HepG2 (cell line): ENCODE measurements at regions not wholly inside any gene's neighbourhood (a gene's known extent, or its start where the extent isn't known, plus 50 kb on each side); places are given as distances from the start of the nearest gene placed in this dataset.

Source experiments
- ATAC-seq: fragments of 200-7000 bp; cut with Tn5 transposase; 3 replicates; pipeline ENCODE4 v1.9.1; 2020; ENCODE audit warnings: mild to moderate bottlenecking, moderate library complexity
- BruUV-seq: library from RNA; stranded (reverse); fragments of 400-500 nt; replicated peaks from 2 replicates; lab custom pipeline; 2021; lab: Mats Ljungman, UMichigan
- CTCF ChIA-PET: fragments of 300-600 bp; formaldehyde crosslinking; extraction: SDS; loops from one replicate; lab custom pipeline; 2021; ENCODE audit warnings: low total read pairs, inconsistent platforms, low intra/inter-chr PET ratio; lab: Yijun Ruan, JAX
- POLR2A ChIA-PET: fragments of 350-600 bp; sonication (Branson Sonifier 250); formaldehyde crosslinking; loops from one replicate; lab custom pipeline; 2020; ENCODE audit warnings: antibody characterized with exemption, inconsistent platforms; lab: Yijun Ruan, JAX
- DNase-seq: peaks from one replicate; pipeline ENCODE4 v3.0.0-alpha.2; 2015; ENCODE audit warnings: low spot score
- FAIRE-seq: peaks from 3 replicates; lab custom pipeline; 2011; peaks lifted over from hg19 to GRCh38; lab: Jason Lieb, UNC
- H2AFZ ChIP-seq: one replicate; pipeline ENCODE4 v1.6.1; 2011; ENCODE audit warnings: low read length, inconsistent platforms
- H3K27ac ChIP-seq: fragments of 300-600 bp; 3 replicates; pipeline ENCODE4 v1.8.0; 2011; ENCODE audit warnings: mixed run types, mild to moderate bottlenecking, mixed read lengths, low read length, inconsistent platforms; ENCODE audit not compliant: insufficient read depth; ENCODE audit errors: extremely low read length
- H3K27me3 ChIP-seq, 2 experiments: fragments of 200-600 bp in 1 of 2; 2 replicates in 1 of 2; 3 replicates in 1 of 2; pipeline versions ENCODE4 v1.6.0 to v1.8.0; 2011; ENCODE audit warnings: low read length in 2 of 2, mild to moderate bottlenecking in 2 of 2, moderate library complexity in 2 of 2, inconsistent platforms in 1 of 2; ENCODE audit not compliant: insufficient read depth in 2 of 2, control insufficient read depth in 1 of 2
- H3K36me3 ChIP-seq, 2 experiments: fragments of 200-600 bp in 1 of 2; replicated peaks in 1 of 2; 2 replicates in 1 of 2; 3 replicates in 1 of 2; pipeline versions ENCODE4 v1.5.1 to v1.8.0; 2011; ENCODE audit warnings: low read length in 2 of 2, inconsistent platforms in 1 of 2; ENCODE audit not compliant: insufficient read depth in 2 of 2, control insufficient read depth in 1 of 2
- H3K4me1 ChIP-seq: 2 replicates; pipeline ENCODE4 v1.5.1; 2012; ENCODE audit warnings: low read length, inconsistent platforms; ENCODE audit not compliant: insufficient read depth
- H3K4me2 ChIP-seq: 2 replicates; pipeline ENCODE4 v1.6.0; 2011; ENCODE audit warnings: low read depth, low read length, inconsistent platforms
- H3K4me3 ChIP-seq, 3 experiments: fragments of 200-600 bp in 1 of 3; sonication (generic), shearing (Covaris generic) in 1 of 3; replicated peaks in 1 of 3; 2 replicates each; pipeline ENCODE4 v1.5.1; 2011 to 2016; ENCODE audit warnings: low read length in 3 of 3, inconsistent platforms in 2 of 3, low read depth in 2 of 3, mild to moderate bottlenecking in 2 of 3, control low read depth in 1 of 3, mixed read lengths in 1 of 3; ENCODE audit not compliant: insufficient read depth in 1 of 3
- H3K79me2 ChIP-seq: one replicate; pipeline ENCODE4 v1.6.1; 2011; ENCODE audit warnings: low read length, inconsistent platforms; ENCODE audit not compliant: insufficient read depth
- H3K9ac ChIP-seq: 2 replicates; pipeline ENCODE4 v1.6.0; 2011; ENCODE audit warnings: mild to moderate bottlenecking, low read depth, low read length, inconsistent platforms; ENCODE audit not compliant: insufficient read depth
- H3K9me3 ChIP-seq: 2 replicates; pipeline ENCODE4 v1.5.1; 2012; ENCODE audit warnings: mild to moderate bottlenecking, low read length
- H4K20me1 ChIP-seq: 2 replicates; pipeline ENCODE4 v1.6.0; 2011; ENCODE audit warnings: inconsistent platforms, mild to moderate bottlenecking, low read length, moderate library complexity; ENCODE audit not compliant: insufficient read depth
- FOXK1 ChIP-seq: sonication (generic); formaldehyde crosslinking; IDR thresholded peaks from 2 replicates; pipeline ENCODE4 v1.4.0; 2020; ENCODE audit warnings: low read depth, missing genetic modification reagents, borderline replicate concordance
- UBTF ChIP-seq: sonication (generic); formaldehyde crosslinking; IDR thresholded peaks from 2 replicates; pipeline ENCODE4 v1.4.0; 2020; ENCODE audit warnings: mild to moderate bottlenecking, missing genetic modification reagents
- YY1 ChIP-seq: IDR thresholded peaks from 2 replicates; pipeline ENCODE4 v1.6.1; 2011; ENCODE audit warnings: low read length, low read depth, moderate library complexity, mild to moderate bottlenecking; ENCODE audit not compliant: insufficient read depth, insufficient replicate concordance
- ZMYM3 ChIP-seq: sonication (generic); formaldehyde crosslinking; IDR thresholded peaks from 2 replicates; pipeline ENCODE4 v1.5.1; 2020; ENCODE audit warnings: mild to moderate bottlenecking, missing genetic modification reagents
- ZNF354B ChIP-seq: sonication (generic); formaldehyde crosslinking; IDR thresholded peaks from 2 replicates; pipeline ENCODE4 v1.8.0; 2022; ENCODE audit warnings: mild to moderate bottlenecking, missing genetic modification reagents
- ZNF556 ChIP-seq: sonication (generic); formaldehyde crosslinking; IDR thresholded peaks from 2 replicates; pipeline ENCODE4 v1.4.0; 2020; ENCODE audit warnings: mild to moderate bottlenecking, missing genetic modification reagents, borderline replicate concordance
- ZNF691 ChIP-seq: sonication (generic); formaldehyde crosslinking; IDR thresholded peaks from 2 replicates; pipeline ENCODE4 v1.4.0; 2020; ENCODE audit warnings: missing genetic modification reagents, low read depth, mild to moderate bottlenecking, borderline replicate concordance
- in situ Hi-C: cut with HindIII; loops from 2 replicates; pipeline ENCODE4 v1.10.0; 2017; ENCODE audit warnings: low pct_unique_long_range_greater_than_20kb; ENCODE audit not compliant: extremely low pct_ligation_motif_present
- intact Hi-C: fragments of 100-400 bp; cut with micrococcal nuclease; formaldehyde crosslinking; loops from one replicate; pipeline ENCODE4 v1.10.0; 2022; ENCODE audit not compliant: unreplicated experiment
- TF ChIP-seq, protein P1 (sequence below): sonication (generic); formaldehyde crosslinking; IDR thresholded peaks from 2 replicates; pipeline ENCODE4 v1.5.1; 2020; ENCODE audit warnings: mild to moderate bottlenecking, missing genetic modification reagents, moderate library complexity
- TF ChIP-seq, protein P2 (sequence below): sonication (generic); formaldehyde crosslinking; IDR thresholded peaks from 2 replicates; pipeline ENCODE4 v1.9.0; 2022; ENCODE audit warnings: low read depth, missing genetic modification reagents

- H4K20me1 ChIP-seq: no peaks in the 10 kb centered on the region
- H3K79me2 ChIP-seq: no peaks in the 10 kb centered on the region
- no TSS peak for BruUV-seq
- no peak for FAIRE-seq
- ChIA-PET POLR2A (no interaction called here), CTCF (no interaction called here)
- H3K4me1 ChIP-seq: no peaks in the 10 kb centered on the region
- in situ Hi-C loops: no loop called here
- no peak overlapping the region for H3K4me3 ChIP-seq
- no peak overlapping the region for H3K4me2 ChIP-seq
- H3K9me3 ChIP-seq: peaks cover 68% of the 10 kb centered on the region
- no peak for ATAC-seq
- intact Hi-C loops: no loop called here
- no peak overlapping the region for H2AFZ ChIP-seq
- no peaks in the 10 kb centered on the region for H3K36me3 ChIP-seq
- no peak overlapping the region for H3K9ac ChIP-seq
- H3K27me3 ChIP-seq: no peaks in the 10 kb centered on the region; a peak in 1 of 5 replicates
- DNase-seq: no peak
- TF ChIP-seq ZNF354B (no peak), UBTF (CRISPR knock-in tag) (no peak), ZNF556 (CRISPR knock-in tag) (no peak), YY1 (no peak), FOXK1 (CRISPR knock-in tag) (no peak), ZNF691 (CRISPR knock-in tag) (no peak), ZMYM3 (no peak)
- TF ChIP-seq, protein P1, sequence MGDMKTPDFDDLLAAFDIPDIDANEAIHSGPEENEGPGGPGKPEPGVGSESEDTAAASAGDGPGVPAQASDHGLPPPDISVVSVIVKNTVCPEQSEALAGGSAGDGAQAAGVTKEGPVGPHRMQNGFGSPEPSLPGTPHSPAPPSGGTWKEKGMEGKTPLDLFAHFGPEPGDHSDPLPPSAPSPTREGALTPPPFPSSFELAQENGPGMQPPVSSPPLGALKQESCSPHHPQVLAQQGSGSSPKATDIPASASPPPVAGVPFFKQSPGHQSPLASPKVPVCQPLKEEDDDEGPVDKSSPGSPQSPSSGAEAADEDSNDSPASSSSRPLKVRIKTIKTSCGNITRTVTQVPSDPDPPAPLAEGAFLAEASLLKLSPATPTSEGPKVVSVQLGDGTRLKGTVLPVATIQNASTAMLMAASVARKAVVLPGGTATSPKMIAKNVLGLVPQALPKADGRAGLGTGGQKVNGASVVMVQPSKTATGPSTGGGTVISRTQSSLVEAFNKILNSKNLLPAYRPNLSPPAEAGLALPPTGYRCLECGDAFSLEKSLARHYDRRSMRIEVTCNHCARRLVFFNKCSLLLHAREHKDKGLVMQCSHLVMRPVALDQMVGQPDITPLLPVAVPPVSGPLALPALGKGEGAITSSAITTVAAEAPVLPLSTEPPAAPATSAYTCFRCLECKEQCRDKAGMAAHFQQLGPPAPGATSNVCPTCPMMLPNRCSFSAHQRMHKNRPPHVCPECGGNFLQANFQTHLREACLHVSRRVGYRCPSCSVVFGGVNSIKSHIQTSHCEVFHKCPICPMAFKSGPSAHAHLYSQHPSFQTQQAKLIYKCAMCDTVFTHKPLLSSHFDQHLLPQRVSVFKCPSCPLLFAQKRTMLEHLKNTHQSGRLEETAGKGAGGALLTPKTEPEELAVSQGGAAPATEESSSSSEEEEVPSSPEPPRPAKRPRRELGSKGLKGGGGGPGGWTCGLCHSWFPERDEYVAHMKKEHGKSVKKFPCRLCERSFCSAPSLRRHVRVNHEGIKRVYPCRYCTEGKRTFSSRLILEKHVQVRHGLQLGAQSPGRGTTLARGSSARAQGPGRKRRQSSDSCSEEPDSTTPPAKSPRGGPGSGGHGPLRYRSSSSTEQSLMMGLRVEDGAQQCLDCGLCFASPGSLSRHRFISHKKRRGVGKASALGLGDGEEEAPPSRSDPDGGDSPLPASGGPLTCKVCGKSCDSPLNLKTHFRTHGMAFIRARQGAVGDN (CRISPR knock-in tag): no peak
- TF ChIP-seq, protein P2, sequence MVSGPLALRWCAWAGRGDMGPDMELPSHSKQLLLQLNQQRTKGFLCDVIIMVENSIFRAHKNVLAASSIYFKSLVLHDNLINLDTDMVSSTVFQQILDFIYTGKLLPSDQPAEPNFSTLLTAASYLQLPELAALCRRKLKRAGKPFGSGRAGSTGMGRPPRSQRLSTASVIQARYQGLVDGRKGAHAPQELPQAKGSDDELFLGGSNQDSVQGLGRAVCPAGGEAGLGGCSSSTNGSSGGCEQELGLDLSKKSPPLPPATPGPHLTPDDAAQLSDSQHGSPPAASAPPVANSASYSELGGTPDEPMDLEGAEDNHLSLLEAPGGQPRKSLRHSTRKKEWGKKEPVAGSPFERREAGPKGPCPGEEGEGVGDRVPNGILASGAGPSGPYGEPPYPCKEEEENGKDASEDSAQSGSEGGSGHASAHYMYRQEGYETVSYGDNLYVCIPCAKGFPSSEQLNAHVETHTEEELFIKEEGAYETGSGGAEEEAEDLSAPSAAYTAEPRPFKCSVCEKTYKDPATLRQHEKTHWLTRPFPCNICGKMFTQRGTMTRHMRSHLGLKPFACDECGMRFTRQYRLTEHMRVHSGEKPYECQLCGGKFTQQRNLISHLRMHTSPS (CRISPR knock-in tag): no peak
- H3K27ac ChIP-seq: no peak overlapping the region
Measured at GRCh38 chr10:106089855-106090254, 1074.7 kb downstream of the SORCS1 start.
